Panc1 (cell line): ENCODE measurements at regions not wholly inside any gene's neighbourhood (a gene's known extent, or its start where the extent isn't known, plus 50 kb on each side); places are given as distances from the start of the nearest gene placed in this dataset.

Experiments used
- POLR2AphosphoS5 ChIP-seq: IDR thresholded peaks from 2 replicates; pipeline ENCODE4 v1.6.1; 2012; ENCODE audit warnings: mild to moderate bottlenecking, low read depth, low read length, moderate library complexity
- SIN3A ChIP-seq: IDR thresholded peaks from 2 replicates; pipeline ENCODE4 v1.6.1; 2012; ENCODE audit warnings: low read depth, mild to moderate bottlenecking, low read length, moderate library complexity, borderline replicate concordance; ENCODE audit not compliant: insufficient read depth
- TCF7L2 ChIP-seq: IDR thresholded peaks from 2 replicates; pipeline ENCODE4 v1.6.1; 2011; ENCODE audit warnings: mild to moderate bottlenecking, low read depth, low read length, inconsistent platforms
- TF ChIP-seq, protein P1 (sequence below): fragments of 450-650 bp; IDR thresholded peaks from 2 replicates; pipeline ENCODE4 v1.5.1; 2017; ENCODE audit warnings: mild to moderate bottlenecking

- TF ChIP-seq, protein P1, sequence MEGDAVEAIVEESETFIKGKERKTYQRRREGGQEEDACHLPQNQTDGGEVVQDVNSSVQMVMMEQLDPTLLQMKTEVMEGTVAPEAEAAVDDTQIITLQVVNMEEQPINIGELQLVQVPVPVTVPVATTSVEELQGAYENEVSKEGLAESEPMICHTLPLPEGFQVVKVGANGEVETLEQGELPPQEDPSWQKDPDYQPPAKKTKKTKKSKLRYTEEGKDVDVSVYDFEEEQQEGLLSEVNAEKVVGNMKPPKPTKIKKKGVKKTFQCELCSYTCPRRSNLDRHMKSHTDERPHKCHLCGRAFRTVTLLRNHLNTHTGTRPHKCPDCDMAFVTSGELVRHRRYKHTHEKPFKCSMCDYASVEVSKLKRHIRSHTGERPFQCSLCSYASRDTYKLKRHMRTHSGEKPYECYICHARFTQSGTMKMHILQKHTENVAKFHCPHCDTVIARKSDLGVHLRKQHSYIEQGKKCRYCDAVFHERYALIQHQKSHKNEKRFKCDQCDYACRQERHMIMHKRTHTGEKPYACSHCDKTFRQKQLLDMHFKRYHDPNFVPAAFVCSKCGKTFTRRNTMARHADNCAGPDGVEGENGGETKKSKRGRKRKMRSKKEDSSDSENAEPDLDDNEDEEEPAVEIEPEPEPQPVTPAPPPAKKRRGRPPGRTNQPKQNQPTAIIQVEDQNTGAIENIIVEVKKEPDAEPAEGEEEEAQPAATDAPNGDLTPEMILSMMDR = no peak
- TF ChIP-seq SIN3A (no peak), POLR2AphosphoS5 (no peak), TCF7L2 (no peak)
These were observed 333.8 kb downstream of the PREX1 start for GRCh38 chr20:48493966-48494365.
